Activated CD4-positive, alpha-beta T cell treated with anti-CD3 and anti-CD28 coated beads, Interleukin-2, amount 50 U/mL, for 24 hours (primary cell): ENCODE measurements at regions not wholly inside any gene's neighbourhood (a gene's known extent, or its start where the extent isn't known, plus 50 kb on each side); places are given as distances from the start of the nearest gene placed in this dataset.

Source experiments
- DNase-seq, 2 donors: peaks; one replicate each; pipeline ENCODE4 v3.0.0-alpha.2; 2020; ENCODE audit warnings: low read depth in 1 of 2, low spot score in 1 of 2

GRCh38 chr6:43910638-43911353 lies 140.8 kb downstream of the VEGFA start:
- no peak for DNase-seq

GRCh38 chr6:43910149-43910637 lies 140.2 kb downstream of the VEGFA start:
- DNase-seq: no peak

GRCh38 chr6:43909474-43910148 lies 139.6 kb downstream of the VEGFA start:
- no peak for DNase-seq

- DNase-seq: no peak
Measured at GRCh38 chr6:43907789-43908472, 137.9 kb downstream of the VEGFA start.

- DNase-seq: no peak
Measured at GRCh38 chr6:43907312-43907711, 137.3 kb downstream of the VEGFA start.

GRCh38 chr6:43904311-43905123 lies 134.5 kb downstream of the VEGFA start:
- DNase-seq: no peak

- DNase-seq: no peak
Measured at GRCh38 chr6:43903739-43904290, 133.8 kb downstream of the VEGFA start.

- DNase-seq: no peak
Measured at GRCh38 chr6:43901733-43902230, 131.8 kb downstream of the VEGFA start.

GRCh38 chr6:43900916-43901732 lies 131.1 kb downstream of the VEGFA start:
- DNase-seq: no peak

- no peak for DNase-seq
Measured at GRCh38 chr6:43900560-43900915, 130.5 kb downstream of the VEGFA start.

GRCh38 chr6:43899830-43900229 lies 129.8 kb downstream of the VEGFA start:
- DNase-seq: no peak

GRCh38 chr6:43898358-43899131 lies 128.5 kb downstream of the VEGFA start:
- no peak for DNase-seq

GRCh38 chr6:43897571-43898302 lies 127.7 kb downstream of the VEGFA start:
- DNase-seq: no peak

- no peak for DNase-seq
Measured at GRCh38 chr6:43896329-43897255, 126.6 kb downstream of the VEGFA start.

- no peak for DNase-seq
Measured at GRCh38 chr6:43895656-43896328, 125.8 kb downstream of the VEGFA start.

- DNase-seq: no peak
Measured at GRCh38 chr6:43893073-43893472, 123.1 kb downstream of the VEGFA start.
